ENCODE measurements at regions not wholly inside any gene's neighbourhood (a gene's known extent, or its start where the extent isn't known, plus 50 kb on each side); places are given as distances from the start of the nearest gene placed in this dataset.
"Not testable (repeated sequence)": the region's sequence is repeated elsewhere in the genome, so short reads cannot be mapped to it uniquely, and the experiment has no call there.

DNA sequence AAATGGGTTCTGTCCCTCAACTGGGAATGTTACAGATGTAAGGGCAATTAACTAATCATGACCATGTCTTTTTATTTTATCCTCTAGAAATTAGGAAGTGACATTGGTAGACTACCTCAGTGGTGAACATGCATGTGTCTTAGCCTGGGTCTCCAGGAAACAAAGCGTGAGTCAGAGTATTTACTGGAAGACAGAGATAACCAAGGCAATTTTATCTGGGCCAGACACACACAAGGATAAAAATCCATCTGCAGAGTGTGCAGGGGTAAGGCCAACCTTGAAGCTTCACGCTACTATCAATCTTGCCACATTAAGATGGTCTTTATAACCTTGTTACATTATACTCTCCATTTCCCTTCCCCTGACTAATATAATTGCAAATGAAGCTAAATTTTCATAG is 487.5 kb downstream of the SUCLG1 start:
- Histone ChIP-seq H3K4me3 (ENCODE audit: control insufficient read depth in 1 of 2, extremely low read depth in 1 of 2, low read length in 1 of 2) (no peak overlapping the region), H3K27ac (ENCODE audit: low read length) (no peak overlapping the region), H3K27me3 (replicated peaks in 1 of 2; ENCODE audit: control insufficient read depth in 2 of 2, extremely low read depth in 1 of 2, insufficient read depth in 2 of 2, low read length in 1 of 2) (peaks cover 0 to 5% of the 10 kb centered on the region in 2 experiments), H3K9me3 (no peaks in the 10 kb centered on the region), H3K4me1 (ENCODE audit: control insufficient read depth in 1 of 2, extremely low read depth in 1 of 2, insufficient read depth in 2 of 2, low read length in 2 of 2) (no peaks in the 10 kb centered on the region), H3K36me3 (ENCODE audit: control insufficient read depth in 2 of 2, extremely low read depth in 1 of 2, insufficient read depth in 1 of 2, low read length in 1 of 2) (no peaks in the 10 kb centered on the region)
- ChIA-PET POLR2A (no interaction called here), CTCF (no interaction called here)
- WGBS (ENCODE audit: insufficient coverage), result no CpG with 5 or more reads among the region's 2 CpGs
- Mint-ChIP-seq H3K27ac (no peak overlapping the region), H3K27me3 (peaks cover 14 to 18% of the 10 kb centered on the region in 2 donors), H3K36me3 (no peaks in the 10 kb centered on the region), H3K9me3 (peaks cover 0 to 15% (median 9%) of the 10 kb centered on the region in 3 donors), H3K4me1 (no peaks in the 10 kb centered on the region), H3K4me3 (no peak overlapping the region)
- no peak for DNase-seq
- no peak for ATAC-seq (replicated peaks in 1 of 4)

DNA sequence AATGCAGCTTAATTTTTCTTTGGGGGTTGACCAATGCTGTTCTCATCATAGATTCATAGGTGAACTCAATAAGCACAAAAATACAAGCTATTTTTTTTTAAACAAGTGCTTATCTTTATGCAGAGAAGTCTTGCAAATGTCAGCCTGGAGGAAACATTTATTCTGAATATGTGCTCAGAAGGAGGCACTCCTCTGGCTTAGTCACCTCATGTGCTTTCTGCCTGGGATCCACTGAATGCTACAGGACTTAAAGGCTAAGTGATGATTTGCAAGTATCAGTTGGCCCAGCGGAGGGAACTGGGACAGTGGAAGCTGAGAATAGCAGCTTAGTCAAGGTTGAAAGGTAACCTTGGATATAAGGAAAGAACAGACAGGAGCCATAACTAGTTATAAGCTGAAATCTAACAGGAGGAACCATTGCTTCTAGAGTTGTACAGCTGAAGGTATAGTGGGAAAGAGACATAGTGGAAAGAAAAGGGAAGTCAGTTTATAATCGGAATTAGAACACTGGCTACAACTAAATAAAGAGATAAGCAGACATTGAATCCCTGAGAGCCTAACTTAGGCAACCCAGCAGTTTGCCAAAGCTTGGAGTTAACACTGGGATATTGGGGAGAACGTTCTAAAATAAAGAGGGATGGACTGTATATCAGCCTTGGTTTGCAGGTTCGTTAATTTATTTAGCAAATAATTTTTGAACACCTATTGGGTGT is 488.7 kb downstream of the SUCLG1 start:
- Mint-ChIP-seq H3K27me3 (peaks cover 14 to 18% of the 10 kb centered on the region in 2 donors), H3K27ac (no peak overlapping the region), H3K36me3 (no peaks in the 10 kb centered on the region), H3K4me1 (no peaks in the 10 kb centered on the region), H3K4me3 (no peak overlapping the region), H3K9me3 (peaks cover 0 to 12% (median 5%) of the 10 kb centered on the region in 3 donors)
- ATAC-seq (replicated peaks in 1 of 4) (no peak), DNase-seq (no peak)
- 100% methylated on average over 1 of the region's 4 CpGs for WGBS (ENCODE audit: insufficient coverage)
- Histone ChIP-seq H3K27me3 (replicated peaks in 1 of 2; ENCODE audit: control insufficient read depth in 2 of 2, extremely low read depth in 1 of 2, insufficient read depth in 2 of 2, low read length in 1 of 2) (peaks cover 0 to 5% of the 10 kb centered on the region in 2 experiments), H3K4me1 (ENCODE audit: control insufficient read depth in 1 of 2, extremely low read depth in 1 of 2, insufficient read depth in 2 of 2, low read length in 2 of 2) (no peaks in the 10 kb centered on the region), H3K9me3 (no peaks in the 10 kb centered on the region), H3K36me3 (ENCODE audit: control insufficient read depth in 2 of 2, extremely low read depth in 1 of 2, insufficient read depth in 1 of 2, low read length in 1 of 2) (no peaks in the 10 kb centered on the region), H3K27ac (ENCODE audit: low read length) (no peak overlapping the region), H3K4me3 (ENCODE audit: control insufficient read depth in 1 of 2, extremely low read depth in 1 of 2, low read length in 1 of 2) (no peak overlapping the region)
- ChIA-PET CTCF (no interaction called here), POLR2A (no interaction called here)

DNA sequence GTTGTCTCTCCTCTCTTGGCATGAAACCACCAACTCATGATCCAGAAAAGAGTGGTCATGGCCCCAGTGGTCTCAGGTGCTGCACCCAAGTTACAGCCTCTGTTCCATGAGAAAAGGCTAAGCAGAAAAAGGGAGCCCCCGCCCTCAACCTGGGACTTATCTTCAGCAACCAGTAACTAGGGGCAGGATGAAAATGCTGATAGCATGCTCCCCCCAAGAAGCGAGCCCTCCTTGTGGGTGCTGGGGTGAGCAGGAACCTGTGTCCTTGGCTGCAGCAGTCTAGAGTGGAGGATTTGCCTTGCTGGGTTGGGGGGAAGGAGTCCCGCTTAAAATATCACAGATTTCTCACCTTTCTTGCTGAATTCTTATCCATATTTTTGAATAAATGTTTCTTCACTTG is 490.0 kb downstream of the SUCLG1 start:
- H3K27ac ChIP-seq (ENCODE audit: low read length), result no peak overlapping the region
- Mint-ChIP-seq H3K36me3 (no peaks in the 10 kb centered on the region), H3K27me3 (peaks cover 14 to 18% of the 10 kb centered on the region in 2 donors), H3K9me3 (peaks cover 0 to 12% (median 5%) of the 10 kb centered on the region in 3 donors), H3K4me1 (no peaks in the 10 kb centered on the region), H3K4me3 (no peak overlapping the region), H3K27ac (no peak overlapping the region)
- no peak overlapping the region for H3K4me3 ChIP-seq (ENCODE audit: control insufficient read depth in 1 of 2, extremely low read depth in 1 of 2, low read length in 1 of 2)
- ATAC-seq (replicated peaks in 1 of 4), result no peak
- no peaks in the 10 kb centered on the region for H3K9me3 ChIP-seq
- WGBS (ENCODE audit: insufficient coverage), result no CpG with 5 or more reads among the region's 3 CpGs
- peaks cover 0 to 5% of the 10 kb centered on the region in 2 experiments for H3K27me3 ChIP-seq (replicated peaks in 1 of 2; ENCODE audit: control insufficient read depth in 2 of 2, extremely low read depth in 1 of 2, insufficient read depth in 2 of 2, low read length in 1 of 2)
- H3K4me1 ChIP-seq (ENCODE audit: control insufficient read depth in 1 of 2, extremely low read depth in 1 of 2, insufficient read depth in 2 of 2, low read length in 2 of 2), result no peaks in the 10 kb centered on the region
- no peaks in the 10 kb centered on the region for H3K36me3 ChIP-seq (ENCODE audit: control insufficient read depth in 2 of 2, extremely low read depth in 1 of 2, insufficient read depth in 1 of 2, low read length in 1 of 2)
- ChIA-PET CTCF (no interaction called here), POLR2A (no interaction called here)
- DNase-seq, result no peak

DNA sequence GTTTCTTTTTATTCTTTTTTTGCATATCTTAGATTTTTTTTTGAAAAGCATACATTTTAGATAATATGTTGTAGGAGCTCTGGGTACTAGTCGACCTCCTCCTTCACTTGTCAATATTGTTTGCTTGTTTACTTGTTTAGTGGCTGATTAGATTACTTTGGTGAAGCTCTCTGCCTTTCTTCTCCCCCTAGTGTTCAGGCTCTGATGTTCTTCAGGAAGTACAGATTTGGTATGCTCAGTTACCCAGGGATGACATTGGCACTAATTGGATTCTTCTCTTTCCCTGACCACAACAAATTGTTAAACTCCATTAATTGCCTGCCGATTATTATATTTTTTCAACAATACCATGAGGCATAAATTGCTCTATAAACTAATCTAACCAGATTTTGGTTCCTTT is 491.2 kb downstream of the SUCLG1 start:
- ChIA-PET POLR2A (no interaction called here), CTCF (no interaction called here)
- WGBS (ENCODE audit: insufficient coverage), result no CpG with 5 or more reads among the region's 2 CpGs
- no peak overlapping the region for H3K27ac Mint-ChIP-seq
- H3K4me1 ChIP-seq (ENCODE audit: control insufficient read depth in 1 of 2, extremely low read depth in 1 of 2, insufficient read depth in 2 of 2, low read length in 2 of 2), result no peaks in the 10 kb centered on the region
- H3K4me3 Mint-ChIP-seq, result no peak overlapping the region
- peaks cover 0 to 12% (median 5%) of the 10 kb centered on the region in 3 donors for H3K9me3 Mint-ChIP-seq
- no peaks in the 10 kb centered on the region for H3K36me3 ChIP-seq (ENCODE audit: control insufficient read depth in 2 of 2, extremely low read depth in 1 of 2, insufficient read depth in 1 of 2, low read length in 1 of 2)
- H3K27me3 ChIP-seq (replicated peaks in 1 of 2; ENCODE audit: control insufficient read depth in 2 of 2, extremely low read depth in 1 of 2, insufficient read depth in 2 of 2, low read length in 1 of 2), result peaks cover 0 to 5% of the 10 kb centered on the region in 2 experiments
- no peaks in the 10 kb centered on the region for H3K36me3 Mint-ChIP-seq
- H3K4me1 Mint-ChIP-seq, result no peaks in the 10 kb centered on the region
- no peaks in the 10 kb centered on the region for H3K9me3 ChIP-seq
- ATAC-seq (replicated peaks in 1 of 4) (no peak), DNase-seq (no peak)
- peaks cover 7 to 15% of the 10 kb centered on the region in 2 donors for H3K27me3 Mint-ChIP-seq
- no peak overlapping the region for H3K4me3 ChIP-seq (ENCODE audit: control insufficient read depth in 1 of 2, extremely low read depth in 1 of 2, low read length in 1 of 2)
- H3K27ac ChIP-seq (ENCODE audit: low read length), result no peak overlapping the region

DNA sequence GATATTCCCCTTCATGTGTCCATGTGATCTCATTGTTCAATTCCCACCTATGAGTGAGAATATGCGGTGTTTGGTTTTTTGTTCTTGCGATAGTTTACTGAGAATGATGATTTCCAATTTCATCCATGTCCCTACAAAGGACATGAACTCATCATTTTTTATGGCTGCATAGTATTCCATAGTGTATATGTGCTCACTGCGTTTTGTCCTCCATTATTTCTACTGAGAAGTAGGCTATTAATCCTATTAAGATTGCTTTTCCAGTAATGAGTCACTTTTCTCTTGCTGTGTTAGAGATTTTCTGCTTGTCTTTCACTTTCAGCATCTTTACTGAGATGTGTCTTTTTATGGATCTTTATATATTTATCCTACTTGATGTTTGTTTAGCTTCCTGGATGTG is 492.1 kb downstream of the SUCLG1 start:
- H3K36me3 Mint-ChIP-seq; H3K27ac ChIP-seq (ENCODE audit: low read length); H3K4me3 Mint-ChIP-seq; DNase-seq; H3K4me3 ChIP-seq (ENCODE audit: control insufficient read depth in 1 of 2, extremely low read depth in 1 of 2, low read length in 1 of 2); H3K36me3 ChIP-seq (ENCODE audit: control insufficient read depth in 2 of 2, extremely low read depth in 1 of 2, insufficient read depth in 1 of 2, low read length in 1 of 2); H3K4me1 Mint-ChIP-seq; ATAC-seq (replicated peaks in 1 of 4); H3K27ac Mint-ChIP-seq; H3K9me3 ChIP-seq; H3K27me3 ChIP-seq (replicated peaks in 1 of 2; ENCODE audit: control insufficient read depth in 2 of 2, extremely low read depth in 1 of 2, insufficient read depth in 2 of 2, low read length in 1 of 2); H3K4me1 ChIP-seq (ENCODE audit: control insufficient read depth in 1 of 2, extremely low read depth in 1 of 2, insufficient read depth in 2 of 2, low read length in 2 of 2): not testable (repeated sequence)
- ChIA-PET CTCF (interaction anchor here in 1 of 2 donors (0.6 kb wide), 1 partner anchor 324 kb away, joined by 4 read pairs; no protein-coding TSS in a partner anchor), POLR2A (interaction anchor here in 1 of 2 donors (0.6 kb wide), 1 partner anchor 734 kb away, joined by 4 read pairs; no protein-coding TSS in a partner anchor)
- Mint-ChIP-seq H3K27me3 (peaks cover 7 to 12% of the 10 kb centered on the region in 2 donors), H3K9me3 (peaks cover 0 to 12% (median 5%) of the 10 kb centered on the region in 3 donors)
- no CpG with 5 or more reads among the region's 3 CpGs for WGBS (ENCODE audit: insufficient coverage)

DNA sequence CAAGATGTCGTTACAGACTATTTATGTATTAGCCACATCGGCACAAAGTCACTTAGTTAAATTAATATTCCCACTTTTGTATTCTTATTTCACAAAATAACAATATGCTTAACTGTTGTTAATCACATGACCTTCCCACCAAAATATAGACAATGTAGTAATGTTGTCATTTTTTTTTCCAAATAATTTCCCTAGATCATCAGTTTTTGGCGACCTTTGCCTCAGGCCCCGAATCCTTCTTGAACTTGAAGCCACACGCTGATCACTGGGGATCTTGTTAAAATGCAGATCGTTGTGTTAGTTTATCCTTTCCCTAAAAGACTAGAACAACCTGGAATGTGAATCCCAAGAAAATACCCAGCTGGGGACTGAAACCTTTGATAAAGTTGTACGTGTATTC is 497.6 kb downstream of the SUCLG1 start:
- Histone ChIP-seq H3K27ac (ENCODE audit: low read length) (no peak overlapping the region), H3K4me3 (ENCODE audit: control insufficient read depth in 1 of 2, extremely low read depth in 1 of 2, low read length in 1 of 2) (no peak overlapping the region), H3K27me3 (replicated peaks in 1 of 2; ENCODE audit: control insufficient read depth in 2 of 2, extremely low read depth in 1 of 2, insufficient read depth in 2 of 2, low read length in 1 of 2) (no peaks in the 10 kb centered on the region), H3K4me1 (ENCODE audit: control insufficient read depth in 1 of 2, extremely low read depth in 1 of 2, insufficient read depth in 2 of 2, low read length in 2 of 2) (no peaks in the 10 kb centered on the region), H3K9me3 (no peaks in the 10 kb centered on the region), H3K36me3 (ENCODE audit: control insufficient read depth in 2 of 2, extremely low read depth in 1 of 2, insufficient read depth in 1 of 2, low read length in 1 of 2) (no peaks in the 10 kb centered on the region)
- WGBS (ENCODE audit: insufficient coverage), result 92% methylated on average over 3 of the region's 7 CpGs
- no peaks in the 10 kb centered on the region for H3K9me3 Mint-ChIP-seq
- DNase-seq (no peak), ATAC-seq (replicated peaks in 1 of 4) (no peak)
- H3K27me3 Mint-ChIP-seq, result peaks cover 0 to 3% of the 10 kb centered on the region in 2 donors
- CTCF ChIA-PET, result no interaction called here
- POLR2A ChIA-PET, result no interaction called here
- H3K4me1 Mint-ChIP-seq, result no peaks in the 10 kb centered on the region
- H3K27ac Mint-ChIP-seq, result no peak overlapping the region
- no peak overlapping the region for H3K4me3 Mint-ChIP-seq
- no peaks in the 10 kb centered on the region for H3K36me3 Mint-ChIP-seq
